ENCODE measurements at regions not wholly inside any gene's neighbourhood (a gene's known extent, or its start where the extent isn't known, plus 50 kb on each side); places are given as distances from the start of the nearest gene placed in this dataset.
"Not testable (repeated sequence)": the region's sequence is repeated elsewhere in the genome, so short reads cannot be mapped to it uniquely, and the experiment has no call there.

DNA sequence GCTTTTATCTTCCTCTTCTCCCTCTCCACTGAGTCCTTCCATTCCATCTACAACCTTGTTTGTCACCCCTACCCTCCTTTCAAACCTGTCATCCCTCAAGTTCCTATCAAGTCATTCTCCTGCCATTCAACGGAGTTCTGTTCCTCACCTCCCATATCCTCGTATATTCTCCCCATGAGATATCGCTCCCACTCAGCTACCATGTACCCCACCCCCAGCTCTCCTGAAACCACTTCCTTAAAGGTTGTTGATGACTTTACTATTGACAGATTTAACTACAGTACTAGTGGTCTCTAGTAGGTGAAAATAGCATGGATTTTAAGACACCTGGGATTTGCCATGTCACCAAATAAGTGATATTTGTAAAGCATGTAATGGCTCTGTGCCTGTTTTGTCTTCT is 107.4 kb upstream of the BARHL2 start:
- no peak for DNase-seq (ENCODE audit: low spot score)

DNA sequence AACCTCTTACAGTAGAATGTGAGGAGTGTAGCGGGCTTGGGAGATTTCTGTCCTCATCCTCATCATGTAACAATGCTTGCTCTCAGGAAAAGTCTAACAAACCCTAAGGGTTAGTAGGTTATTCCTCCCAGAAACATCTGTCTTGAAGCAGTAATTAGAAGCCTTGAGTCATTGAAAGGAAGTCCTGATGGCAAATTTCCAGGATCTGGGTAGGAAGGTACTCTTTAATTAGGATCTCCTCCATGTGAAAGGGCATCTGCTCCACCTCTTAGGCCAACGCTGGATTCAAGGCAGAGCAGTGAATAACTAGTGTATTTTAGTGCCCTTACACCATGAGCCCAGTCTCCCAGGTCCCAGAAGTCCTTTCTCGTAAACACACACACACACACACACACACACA is 106.6 kb upstream of the BARHL2 start:
- no peak for DNase-seq (ENCODE audit: low spot score)

GRCh38 chr1:90821788-90822359 is 104.8 kb upstream of the BARHL2 start:
- DNase-seq (ENCODE audit: low spot score): no peak

GRCh38 chr1:90821152-90821787 is 104.2 kb upstream of the BARHL2 start:
- no peak for DNase-seq (ENCODE audit: low spot score)

DNA sequence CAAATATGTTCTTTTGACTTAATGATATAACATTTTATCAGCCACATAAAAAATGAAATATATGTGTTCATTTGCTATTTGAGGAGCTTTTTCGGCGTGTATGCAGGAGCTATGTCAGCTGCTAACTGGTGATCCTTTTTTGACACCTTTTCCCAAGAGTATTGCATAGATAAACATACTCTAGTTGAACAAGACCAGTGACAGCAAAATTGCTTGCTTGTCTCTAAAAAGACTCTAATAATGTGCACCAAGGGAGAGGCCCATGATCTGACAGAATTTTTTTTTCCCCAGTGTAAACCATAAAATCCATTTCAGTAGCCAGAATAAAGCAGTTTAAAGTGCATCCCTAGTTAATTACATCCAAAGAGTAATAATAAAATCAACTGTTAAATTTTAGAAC is 103.6 kb upstream of the BARHL2 start:
- DNase-seq (ENCODE audit: low spot score): no peak

GRCh38 chr1:90817399-90817798 is 100.3 kb upstream of the BARHL2 start:
- no peak for DNase-seq (ENCODE audit: low spot score)

DNA sequence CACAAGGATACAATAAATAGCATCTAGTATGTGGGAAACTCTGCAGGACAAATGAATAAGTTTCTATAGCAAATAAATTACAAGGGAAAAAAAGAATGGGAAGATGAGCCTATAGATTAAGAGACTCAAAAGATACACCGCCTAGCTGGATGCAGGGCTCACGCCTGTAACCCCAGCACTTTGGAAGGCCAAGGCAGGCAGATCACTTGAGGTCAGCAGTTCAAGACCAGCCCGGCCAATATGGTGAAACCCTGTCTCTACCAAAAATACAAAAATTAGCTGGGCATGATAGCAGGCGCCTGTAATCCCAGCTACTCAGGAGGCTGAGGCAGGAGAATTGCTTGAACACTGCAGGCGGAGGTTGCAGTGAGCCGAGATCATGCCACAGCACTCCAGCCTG is 95.1 kb upstream of the BARHL2 start:
- not testable (repeated sequence) for DNase-seq (ENCODE audit: low spot score)

GRCh38 chr1:90811444-90811950 is 94.4 kb upstream of the BARHL2 start:
- DNase-seq (ENCODE audit: low spot score): not testable (repeated sequence)

DNA sequence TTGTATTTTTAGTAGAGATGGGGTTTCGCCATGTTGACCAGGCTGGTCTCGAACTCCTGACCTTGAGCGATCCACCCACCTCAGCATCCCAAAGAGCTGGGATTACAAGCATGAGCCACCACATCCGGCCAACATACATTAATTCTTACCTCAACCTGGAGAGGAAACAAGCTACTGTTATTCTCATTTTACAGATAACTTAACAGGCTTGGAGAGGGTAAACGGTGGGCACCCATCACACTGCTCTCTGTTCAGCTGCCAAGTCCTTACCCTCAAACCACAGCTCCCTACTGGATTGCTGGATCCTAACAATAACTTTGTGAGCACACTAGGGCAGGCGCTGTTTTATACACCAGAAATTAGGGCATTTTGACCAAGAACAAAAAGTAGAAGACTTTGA is 93.6 kb upstream of the BARHL2 start:
- no peak for DNase-seq (ENCODE audit: low spot score)

- no peak for DNase-seq (ENCODE audit: low spot score)
These were observed 92.9 kb upstream of the BARHL2 start for GRCh38 chr1:90809996-90810395.

- no peak for DNase-seq (ENCODE audit: low spot score)
These were observed 92.0 kb upstream of the BARHL2 start for GRCh38 chr1:90809093-90809492.

- no peak for DNase-seq (ENCODE audit: low spot score)
These were observed 90.2 kb upstream of the BARHL2 start for GRCh38 chr1:90807329-90807728.

- DNase-seq (ENCODE audit: low spot score): no peak
These were observed 85.5 kb upstream of the BARHL2 start for GRCh38 chr1:90802622-90803021.

GRCh38 chr1:90800012-90800717 is 83.1 kb upstream of the BARHL2 start:
- no peak for DNase-seq (ENCODE audit: low spot score)

DNA sequence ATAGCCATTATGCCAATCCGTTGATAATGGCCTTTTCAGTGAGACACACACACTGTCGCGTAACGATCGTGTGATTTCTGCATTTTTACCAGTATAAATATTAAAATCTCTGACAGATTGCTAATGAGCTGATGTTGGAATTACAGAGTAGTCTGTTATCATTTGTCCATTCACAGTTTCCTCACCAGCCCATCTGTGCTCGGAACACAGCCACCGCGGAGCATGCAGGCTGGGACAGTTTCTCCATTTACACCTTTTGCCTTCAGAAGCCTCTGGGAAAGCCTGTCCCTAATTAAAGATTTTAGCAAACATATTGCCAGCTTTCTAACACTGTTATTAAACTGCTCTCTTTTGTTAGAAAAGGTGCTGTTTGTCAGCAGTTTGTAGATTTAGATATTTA is 82.2 kb upstream of the BARHL2 start:
- DNase-seq (ENCODE audit: low spot score): no peak

DNA sequence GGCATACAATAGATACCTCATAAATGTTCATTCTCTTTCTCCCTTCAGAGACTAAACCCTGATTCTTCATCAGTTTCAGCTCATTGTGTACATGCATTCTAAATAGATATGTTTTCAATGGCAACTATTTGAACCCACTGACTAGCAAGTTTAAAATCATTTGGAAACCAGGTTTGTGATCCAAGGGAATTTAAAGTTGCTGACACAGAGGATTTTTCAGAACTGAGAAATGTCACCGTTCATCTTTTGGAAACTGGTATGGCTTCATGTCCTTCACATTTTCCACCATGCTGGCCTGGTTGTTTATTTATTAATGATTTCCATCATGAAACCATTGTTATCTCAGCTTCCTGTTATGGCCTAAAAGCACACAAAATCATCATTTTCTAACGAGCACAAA is 81.8 kb upstream of the BARHL2 start:
- no peak for DNase-seq (ENCODE audit: low spot score)

- DNase-seq (ENCODE audit: low spot score): no peak
These were observed 81.2 kb upstream of the BARHL2 start for GRCh38 chr1:90798344-90798743.

DNA sequence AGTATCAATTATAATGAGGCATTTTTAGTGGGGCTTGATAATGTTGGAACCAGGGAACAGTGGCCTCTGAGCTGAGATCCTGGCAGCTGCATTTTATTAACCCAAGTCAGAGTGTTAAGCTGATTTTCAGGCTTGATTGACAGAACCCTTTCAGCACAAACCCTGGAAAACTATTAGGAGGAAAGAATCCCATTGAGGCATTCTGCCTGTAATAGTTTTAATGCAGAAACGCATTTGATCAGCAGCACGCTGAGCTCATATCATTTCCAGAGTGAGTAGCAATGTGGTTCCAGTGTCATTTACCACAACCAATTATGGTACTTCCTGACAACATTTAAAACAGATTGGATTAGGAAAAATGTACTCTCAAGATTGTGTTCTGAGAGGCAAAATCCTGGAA is 78.3 kb upstream of the BARHL2 start:
- no peak for DNase-seq (ENCODE audit: low spot score)

DNA sequence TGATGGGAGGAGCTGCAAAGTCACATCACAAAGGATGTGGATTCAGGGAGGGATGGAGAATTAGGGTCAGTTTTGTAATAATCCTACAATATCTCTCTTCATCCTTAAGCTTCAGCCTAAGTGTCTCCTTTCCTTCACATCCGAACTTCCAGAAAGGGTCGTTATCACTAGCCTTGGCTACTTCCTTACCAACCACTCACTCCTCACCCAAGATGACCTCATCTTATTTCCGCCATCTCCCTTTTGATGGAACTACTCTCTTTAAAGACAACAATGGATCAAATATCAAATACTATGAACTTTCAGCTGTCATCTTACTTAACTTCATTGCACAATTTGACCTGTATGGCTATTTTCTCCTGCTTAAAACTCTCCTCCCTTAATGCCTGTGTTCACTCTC is 69.6 kb upstream of the BARHL2 start:
- DNase-seq (ENCODE audit: low spot score): no peak

DNA sequence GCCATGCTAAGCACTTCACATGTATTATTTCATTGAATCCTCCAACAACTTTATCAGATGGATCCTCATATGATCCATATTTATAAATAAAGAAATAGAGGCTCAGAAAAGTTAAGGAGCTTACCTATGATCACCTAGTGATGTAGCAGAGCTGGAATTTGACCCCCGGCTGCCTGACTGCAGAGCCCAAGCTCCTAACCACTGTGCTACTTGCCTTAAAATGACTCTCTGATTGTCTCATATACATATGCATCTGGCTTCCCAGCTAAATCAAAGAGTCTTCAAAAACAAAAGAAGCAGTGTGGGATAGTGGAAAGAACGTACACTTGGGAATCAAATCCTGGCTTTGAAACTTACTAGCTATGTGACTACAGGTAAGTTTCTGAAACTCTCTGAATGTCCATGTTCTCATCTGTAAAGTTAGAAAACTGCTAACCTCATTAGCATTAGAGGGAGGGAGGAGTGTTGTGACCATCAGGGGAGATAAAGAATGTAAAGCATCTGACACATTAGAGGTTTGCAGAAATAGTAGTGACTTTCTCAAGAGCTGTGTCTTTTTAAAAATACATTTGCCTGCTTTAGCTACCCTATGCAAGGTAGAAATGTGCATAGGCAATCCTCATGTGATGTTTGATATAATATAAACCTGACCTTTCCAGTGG is 67.2 kb upstream of the BARHL2 start:
- DNase-seq (ENCODE audit: low spot score): no peak

- no peak for DNase-seq (ENCODE audit: low spot score)
These were observed 66.1 kb upstream of the BARHL2 start for GRCh38 chr1:90783181-90783580.

DNA sequence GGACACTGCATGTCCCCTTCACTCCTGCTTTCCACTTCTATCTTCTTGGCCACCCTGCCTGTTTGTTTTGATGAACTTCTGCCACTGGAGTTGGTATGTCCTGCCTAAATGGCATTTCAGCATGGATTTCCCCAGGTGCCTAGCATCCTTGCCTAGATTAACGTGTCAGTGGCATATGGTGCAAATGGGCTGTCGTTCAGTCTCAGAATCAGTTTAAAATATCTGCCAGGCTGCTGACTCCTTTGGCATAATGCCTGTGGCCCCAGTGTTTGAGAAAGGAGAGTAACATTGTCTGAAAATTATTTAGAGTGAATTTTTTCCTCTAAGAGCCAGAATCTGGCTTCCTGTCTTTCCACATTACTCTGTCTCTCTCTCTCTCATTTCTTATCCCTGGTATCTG is 64.9 kb upstream of the BARHL2 start:
- no peak for DNase-seq (ENCODE audit: low spot score)

DNA sequence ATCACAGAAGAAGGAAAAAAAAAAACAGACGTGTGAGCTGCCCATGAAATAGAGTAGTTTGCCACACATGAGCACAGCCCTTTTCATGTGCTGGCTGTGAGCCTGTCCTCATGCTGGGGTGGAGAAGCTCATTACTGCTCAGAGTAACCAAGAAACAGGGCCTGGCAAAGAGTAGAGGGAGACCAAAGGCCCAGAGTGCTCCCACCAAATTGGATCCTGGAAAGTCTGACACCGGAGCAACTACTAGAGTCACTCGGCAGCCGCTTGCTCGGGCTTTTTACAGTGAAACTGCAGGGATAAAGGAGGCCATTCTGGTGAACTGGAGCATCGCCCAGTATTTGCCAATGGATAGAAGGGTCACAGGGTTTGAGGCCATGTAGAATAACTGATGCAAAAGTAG is 64.4 kb upstream of the BARHL2 start:
- no peak for DNase-seq (ENCODE audit: low spot score)
